Limb (tissue), 2 donors: ENCODE measurements at regions not wholly inside any gene's neighbourhood (a gene's known extent, or its start where the extent isn't known, plus 50 kb on each side); places are given as distances from the start of the nearest gene placed in this dataset.

Experiments
- DNase-seq, 2 donors: peaks; one replicate each; pipeline ENCODE4 v3.0.0-alpha.2; 2016; ENCODE audit errors: extremely low spot score in 2 of 2

DNA sequence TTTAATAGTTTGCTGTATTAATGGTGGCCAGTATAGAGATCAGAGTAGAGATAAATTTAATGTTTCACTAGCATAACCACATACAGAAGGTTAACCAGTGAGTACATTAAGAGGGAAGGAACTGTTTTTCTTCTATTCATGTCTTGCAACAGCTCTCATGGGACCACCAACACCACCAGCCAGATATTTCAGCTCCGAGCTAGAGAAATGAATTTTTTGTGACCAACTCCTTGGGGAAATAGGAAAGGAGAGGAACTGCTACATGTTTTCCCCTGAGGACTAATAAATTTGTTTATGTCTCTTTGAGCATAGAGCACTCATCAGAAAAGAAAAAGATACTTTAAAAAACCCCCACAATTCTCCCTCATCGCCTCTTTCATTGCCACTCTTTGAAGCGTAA, 247.5 kb downstream of the MBNL1 start:
- no peak for DNase-seq

DNA sequence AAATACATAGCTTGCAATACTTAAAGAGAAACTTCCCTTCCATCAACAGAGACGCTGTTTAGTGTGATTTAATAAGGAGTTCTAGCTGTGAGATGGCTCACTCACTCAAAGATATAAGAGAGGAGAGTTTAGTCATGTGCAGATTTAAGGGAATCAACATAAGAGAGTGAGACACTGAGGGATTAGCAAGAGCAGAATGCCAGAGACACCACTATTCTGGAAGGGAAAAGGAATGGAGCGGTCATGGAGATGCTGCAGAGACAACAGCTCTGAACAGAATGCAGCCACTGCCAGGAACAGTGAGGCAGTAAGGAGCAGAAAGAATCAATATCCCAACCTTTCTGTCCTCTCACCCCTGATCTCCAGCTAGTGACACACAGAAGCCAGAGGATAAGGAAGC, 248.8 kb downstream of the MBNL1 start:
- DNase-seq: no peak

DNA sequence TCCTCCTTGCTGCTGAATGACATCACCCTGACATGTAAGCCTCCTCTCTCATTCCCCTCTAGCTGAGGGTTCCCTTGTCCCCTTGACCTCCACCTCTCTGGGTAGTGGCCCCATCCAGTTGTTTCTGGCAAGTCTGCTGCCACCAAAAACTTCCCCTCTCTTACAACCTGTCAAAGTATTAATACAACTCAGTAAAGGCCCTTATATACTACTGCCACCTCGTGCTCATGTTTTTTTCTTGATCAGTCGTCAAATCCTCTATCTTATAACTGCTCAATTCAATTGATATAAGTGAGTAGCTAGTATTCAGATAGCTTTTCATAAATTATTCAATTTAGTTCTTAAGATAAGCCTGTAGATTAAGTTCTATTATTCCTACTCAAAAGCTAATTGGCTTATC, 249.6 kb downstream of the MBNL1 start:
- DNase-seq: no peak

DNA sequence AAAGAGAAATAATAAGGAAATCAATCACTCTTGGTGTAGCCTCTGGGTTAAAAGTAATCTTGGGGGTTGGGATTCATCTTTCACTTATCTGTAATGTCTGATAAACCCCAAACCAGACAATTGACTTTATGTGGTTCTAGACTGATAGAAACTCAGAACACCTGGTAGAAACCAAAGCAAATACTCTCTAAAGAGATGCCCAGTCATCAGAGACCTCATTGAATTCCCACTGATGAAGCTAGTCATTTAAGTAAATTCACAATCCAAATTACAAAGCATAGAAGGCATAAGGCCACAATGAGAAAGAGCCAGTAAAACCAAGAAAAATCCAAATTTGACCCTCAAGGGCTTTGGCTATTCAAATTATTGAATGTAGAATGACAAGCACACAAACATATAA, 250.6 kb downstream of the MBNL1 start:
- no peak for DNase-seq

DNA sequence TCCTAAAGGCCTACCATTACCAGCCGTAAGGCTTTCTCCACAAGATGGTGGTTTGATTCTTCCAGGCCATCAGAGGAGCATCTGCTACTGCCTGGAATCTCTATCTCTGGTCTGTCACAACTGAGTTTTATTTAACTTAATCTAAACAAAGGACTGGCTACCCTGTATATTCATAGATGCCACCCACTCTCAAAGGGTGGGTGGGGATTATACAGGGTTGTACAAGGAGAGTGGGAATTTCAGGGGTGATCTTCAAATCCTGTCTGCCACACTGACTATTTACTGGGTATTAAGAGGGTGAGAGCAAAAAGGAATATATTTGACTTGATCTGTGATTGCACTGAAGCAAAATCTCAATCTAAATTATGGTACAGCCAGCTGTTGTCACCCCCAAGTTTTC, 253.3 kb downstream of the MBNL1 start:
- DNase-seq: no peak

DNA sequence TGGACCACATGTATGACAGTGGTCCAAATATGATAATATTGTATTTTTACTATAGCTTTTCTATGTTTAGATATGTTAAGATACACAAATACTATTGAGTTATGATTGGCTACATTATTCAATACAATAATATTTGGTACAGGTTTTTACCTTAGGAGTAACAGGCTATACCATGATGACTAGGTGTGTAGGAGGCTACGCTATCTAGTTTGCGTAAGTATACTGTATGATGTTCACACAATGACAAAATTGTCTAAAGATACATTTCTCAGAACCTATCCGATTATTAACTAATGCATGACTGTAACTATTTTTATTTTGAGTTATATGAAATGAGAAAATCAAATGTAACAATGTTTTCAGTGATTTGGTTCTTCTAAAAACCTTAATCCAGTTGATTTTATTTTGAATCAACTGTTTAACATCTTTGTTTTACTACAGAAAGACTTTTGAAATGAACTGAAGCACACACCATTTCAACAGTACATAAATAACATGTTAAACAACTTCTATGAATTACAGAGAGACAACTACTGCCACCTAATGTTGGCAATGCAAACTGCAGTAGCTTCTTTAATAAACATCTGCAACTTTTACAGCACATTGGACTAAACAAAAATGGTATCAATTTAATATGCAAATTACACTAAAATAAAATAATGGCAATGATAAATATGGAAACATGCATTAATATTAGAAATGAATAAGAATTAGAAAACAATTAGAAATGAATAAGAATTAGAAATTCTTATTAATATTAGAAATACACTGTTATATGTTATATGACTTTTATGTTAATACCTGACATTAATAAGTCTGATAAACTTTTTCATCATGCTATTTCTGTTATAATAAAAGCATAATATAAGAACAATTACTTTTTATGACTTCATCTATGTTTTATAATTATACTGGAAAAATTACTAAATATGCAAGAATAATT, 255.7 kb downstream of the MBNL1 start:
- DNase-seq: peak; percentile 35 to 65

DNA sequence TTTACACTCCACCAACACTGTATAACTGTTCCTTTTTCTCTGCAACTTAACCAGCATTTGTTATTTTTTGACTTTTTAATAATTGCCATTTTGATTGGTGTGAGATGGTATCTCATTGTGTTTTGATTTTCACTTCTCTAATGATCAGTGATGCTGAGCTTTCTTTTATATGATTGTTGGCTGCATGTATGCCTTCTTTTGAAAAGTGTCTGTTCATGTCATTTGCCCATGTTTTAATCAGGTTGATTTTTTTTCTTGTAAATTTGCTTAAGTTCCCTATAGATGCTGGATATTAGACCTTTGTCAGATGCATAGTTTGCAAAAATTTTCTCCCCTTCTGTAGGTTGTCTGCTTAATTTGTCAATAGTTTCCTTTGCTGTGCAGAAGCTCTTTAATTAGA, 263.0 kb downstream of the MBNL1 start:
- no peak for DNase-seq

DNA sequence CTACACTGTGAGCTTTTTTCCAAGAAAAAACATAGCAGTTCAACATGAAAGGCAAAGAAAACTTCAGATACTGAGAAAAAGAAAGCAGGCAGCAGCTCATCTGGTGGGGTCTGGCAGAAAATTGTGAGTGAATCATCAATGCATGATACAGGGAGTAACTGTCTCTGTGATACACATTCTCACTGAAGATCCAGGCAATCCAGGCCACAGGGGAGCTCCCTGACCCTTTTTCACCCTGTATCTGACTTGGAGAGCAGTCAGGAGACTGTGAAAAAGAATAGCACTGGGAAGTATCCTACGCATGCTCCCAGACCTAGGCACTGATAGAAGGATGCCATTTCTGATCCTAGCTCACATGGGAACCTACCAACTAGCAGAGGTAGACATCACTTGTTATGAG, 269.8 kb downstream of the MBNL1 start:
- DNase-seq: no peak

DNA sequence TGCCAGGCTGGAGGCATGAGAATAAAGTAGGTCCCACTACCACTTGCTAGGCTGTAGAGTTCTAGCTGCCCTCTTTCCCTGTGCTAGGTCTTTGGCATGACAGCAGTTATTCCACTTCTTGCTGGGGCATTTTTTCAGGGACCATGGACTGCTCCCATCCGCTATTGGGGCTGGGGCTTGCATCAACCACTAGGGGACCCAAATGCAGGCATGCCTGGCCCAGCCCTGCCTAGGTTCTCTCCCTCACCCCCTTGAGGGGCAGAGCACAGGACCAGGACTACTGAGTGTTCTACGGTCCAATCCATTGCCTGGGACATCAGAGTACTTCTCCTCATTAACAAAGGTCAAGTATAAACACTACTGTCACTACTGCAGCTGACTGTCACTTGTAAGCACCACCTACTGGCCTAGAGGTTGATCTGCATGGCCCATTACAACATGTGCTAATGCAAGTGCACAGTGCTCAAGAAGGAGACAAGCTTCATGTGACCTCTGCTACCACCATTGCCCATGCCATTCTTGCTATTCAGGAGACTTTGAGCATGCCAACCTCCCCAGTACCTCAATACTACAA, 270.5 kb downstream of the MBNL1 start:
- DNase-seq: no peak

DNA sequence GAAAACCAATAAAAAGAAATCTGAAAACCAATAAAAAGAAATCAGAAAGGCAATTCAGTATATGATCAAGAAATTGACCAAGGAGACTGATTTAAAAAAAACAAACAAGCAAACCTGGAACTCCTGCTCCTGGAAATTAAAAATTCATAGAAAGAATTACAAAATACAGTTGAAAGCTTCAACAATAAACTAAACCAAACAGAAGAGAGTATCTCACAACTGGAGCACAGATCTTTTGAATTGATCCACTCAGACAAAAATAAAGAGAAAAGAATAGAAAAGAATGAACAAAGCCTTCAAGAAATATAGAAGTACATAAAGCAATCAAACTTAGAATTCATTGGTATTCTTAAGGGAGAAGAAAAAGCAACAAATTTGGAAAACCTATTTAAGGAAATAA, 271.4 kb downstream of the MBNL1 start:
- no peak for DNase-seq

DNA sequence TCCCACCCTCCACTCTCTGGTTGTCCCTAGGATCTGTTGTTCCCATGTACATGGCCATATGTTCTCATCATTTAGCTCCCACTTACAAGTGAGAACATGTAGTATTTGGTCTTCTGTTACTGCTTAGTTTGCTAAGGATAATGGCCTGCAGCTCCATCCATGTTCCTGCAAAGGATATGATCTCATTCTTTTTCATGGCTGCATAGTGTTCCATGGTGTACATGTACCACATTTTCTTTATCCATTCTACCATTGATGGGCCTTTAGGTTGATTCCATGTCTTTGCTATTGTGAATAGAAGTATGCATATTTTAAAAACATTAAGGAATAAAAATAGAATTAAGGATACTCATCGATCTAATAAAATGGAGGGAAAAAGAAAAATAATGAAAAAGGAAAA, 278.4 kb downstream of the MBNL1 start:
- no peak for DNase-seq

DNA sequence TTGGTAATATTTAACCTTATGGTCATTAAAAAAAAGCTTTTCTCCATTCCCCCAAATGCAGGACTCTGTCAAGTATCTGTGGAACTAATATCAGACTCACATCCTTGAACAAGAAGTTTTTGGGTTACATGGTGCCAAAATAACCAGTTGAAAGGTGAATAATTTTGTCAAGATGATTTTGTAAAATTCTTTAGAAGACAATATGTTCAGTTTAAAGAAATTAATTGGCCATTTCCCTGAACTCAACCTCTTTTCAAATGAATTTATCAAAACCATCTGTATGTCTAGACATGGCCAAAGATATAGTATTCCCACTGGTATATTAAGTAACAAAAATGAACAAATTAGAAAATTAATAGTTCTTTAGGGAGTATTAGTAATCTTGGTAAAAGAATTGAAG, 280.5 kb downstream of the MBNL1 start:
- no peak for DNase-seq

DNA sequence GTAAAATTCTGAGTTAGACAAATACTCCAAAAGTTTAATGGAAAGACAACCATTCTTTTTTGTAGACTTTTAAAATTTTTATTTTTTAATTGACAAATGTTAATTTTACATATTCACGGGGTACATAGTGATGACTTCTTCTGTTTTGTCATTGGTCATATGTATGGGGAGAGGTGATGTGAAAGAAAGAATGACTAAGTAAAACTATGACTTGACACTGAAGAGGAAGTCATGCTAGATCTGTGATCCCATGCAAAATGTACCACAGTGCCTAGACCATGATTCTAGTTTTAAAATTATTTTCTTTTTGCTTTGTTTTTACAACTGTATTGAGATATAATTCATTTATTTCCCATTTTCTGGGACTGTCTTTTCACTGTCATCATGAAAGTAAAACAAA, 281.6 kb downstream of the MBNL1 start:
- DNase-seq: no peak

DNA sequence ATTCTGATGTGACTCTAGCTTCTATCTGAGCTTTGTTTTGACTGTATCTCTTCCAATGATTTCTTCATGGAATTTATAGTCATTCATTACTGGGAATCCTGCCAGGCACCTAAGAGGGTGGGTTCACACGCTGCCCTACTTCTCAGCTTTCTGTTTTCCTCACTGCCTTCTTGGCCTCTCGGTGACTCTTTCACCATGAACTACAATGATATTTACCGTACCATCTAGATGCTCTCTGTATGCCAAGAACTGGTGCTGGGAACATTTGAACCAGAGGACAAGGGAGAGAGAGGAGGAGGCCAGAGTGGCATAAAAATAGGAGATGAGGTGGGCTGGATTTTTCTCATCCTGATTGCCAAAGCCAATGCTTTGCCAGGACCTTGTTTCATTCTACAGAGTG, 280.0 kb upstream of the P2RY1 start:
- DNase-seq: no peak

DNA sequence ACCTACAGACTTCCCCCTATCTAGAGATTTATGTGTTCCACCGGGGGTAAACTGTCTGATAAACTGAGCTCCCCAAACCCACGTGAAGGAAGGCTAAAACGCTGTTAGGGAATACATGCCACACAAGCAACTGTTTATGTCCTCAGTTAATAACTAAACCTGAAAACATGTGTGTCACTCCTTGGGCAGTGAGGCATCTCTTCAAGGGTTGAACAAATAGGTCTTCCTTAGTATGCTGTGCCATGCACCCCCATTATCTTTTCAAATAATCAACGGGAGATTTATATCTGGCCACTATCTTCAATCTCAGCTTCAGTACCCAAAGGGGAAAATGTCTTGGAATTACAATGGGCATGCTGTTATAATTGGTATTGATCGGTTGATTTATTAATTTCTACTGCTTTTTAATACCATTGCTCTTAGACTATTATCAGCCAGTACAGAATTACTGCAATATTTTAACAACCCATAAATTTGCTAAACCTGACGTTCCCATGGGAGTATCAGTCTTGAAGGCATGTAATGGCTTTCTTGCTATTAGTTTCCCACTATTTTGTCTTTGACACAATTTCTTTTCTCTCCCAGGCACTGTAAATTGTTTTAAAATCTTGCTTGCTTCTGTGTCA, 279.2 kb upstream of the P2RY1 start:
- DNase-seq: no peak

DNA sequence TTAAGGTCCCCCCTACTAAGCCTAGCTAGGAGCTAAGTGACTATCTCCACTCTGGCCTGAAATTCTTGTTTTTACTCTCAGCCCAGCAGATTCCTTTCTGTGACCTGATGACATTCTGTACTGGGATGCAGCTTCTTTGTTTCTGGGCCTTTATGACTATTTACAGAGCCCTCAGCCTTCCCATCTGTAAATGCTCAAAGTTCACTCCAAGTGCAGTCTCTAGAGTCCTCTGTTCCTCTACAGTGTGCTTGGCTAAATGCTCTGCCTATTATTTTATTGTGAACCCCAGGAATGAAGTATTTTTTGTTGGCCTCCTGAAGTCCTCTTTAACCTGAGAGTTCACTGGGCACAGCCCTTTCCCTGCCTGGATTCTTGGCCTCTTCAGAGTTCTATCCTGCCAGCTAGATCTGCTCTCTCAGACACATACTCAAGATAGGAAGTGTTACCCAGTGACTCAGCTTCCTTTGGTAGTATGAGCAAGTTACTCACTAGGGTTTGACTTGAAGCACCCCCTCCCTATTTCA, 278.1 kb upstream of the P2RY1 start:
- no peak for DNase-seq

DNA sequence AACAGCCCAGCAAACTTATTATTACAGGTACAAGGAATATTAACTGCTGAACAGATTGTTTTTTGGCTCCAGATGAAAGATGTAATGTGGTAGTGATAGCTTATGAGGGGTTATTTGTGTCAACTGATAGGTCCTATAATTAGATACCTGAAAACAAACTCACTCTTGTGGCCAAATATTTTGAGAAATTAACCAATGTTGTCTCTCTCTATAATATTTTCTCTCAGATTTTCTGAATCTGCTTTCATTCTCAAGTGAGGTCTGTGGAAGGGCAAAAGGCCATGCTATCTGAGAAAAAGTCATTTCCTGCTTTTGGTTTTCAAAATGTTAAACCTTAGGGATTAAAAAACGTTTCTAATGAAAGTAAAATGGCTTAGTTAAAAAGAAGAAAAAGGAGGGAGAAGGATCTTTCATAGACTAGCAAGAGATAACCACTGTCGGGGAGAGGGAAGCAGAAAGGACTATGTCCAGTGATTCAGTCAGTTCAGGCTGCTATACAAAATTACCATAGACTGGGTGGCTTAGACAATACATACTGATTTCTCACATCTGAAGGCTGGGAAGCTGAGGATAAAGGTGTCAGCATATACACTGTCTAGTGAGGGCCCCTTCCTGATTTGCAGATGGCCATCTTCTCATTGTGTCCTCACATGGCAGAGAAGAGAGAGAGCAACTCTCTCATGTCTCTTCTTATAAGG, 277.5 kb upstream of the P2RY1 start:
- no peak for DNase-seq

DNA sequence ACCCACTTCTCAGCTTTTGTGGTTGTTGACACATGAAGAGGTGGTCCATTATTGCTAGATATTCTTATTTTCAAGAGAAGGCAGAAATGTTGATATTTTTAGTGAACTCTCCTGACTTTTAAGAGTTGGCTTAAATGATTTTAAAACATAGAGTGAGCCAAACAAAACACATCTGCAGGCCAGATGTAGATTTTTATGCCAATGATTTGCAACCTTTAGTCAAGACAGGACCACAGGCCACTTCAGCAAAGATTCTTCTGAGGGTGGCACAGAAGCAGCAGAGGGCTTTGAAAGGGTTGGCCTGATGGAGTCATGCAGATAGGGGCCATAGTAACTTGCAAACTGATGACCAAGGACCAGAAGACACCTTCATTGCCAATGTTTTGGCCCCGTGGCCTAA, 276.5 kb upstream of the P2RY1 start:
- DNase-seq: no peak

DNA sequence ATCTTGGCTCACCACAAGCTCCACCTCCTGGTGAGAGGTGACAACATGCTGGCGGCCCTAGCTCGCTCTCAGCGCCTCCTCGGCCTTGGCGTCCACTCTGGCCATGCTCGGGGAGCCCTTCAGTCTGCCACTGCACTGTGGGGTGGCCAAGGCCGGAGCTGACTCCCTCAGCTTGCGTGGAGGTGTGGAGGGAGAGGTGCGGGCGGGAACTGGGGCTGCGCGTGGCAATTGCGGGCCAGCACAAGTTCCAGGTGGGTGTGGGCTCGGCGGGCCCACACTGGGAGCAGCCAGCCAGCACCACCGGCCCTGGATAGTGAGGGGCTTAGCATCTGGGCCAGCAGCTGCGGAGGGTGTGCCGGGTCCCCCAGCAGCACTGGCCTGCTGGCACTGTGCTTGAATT, 275.7 kb upstream of the P2RY1 start:
- DNase-seq: no peak

DNA sequence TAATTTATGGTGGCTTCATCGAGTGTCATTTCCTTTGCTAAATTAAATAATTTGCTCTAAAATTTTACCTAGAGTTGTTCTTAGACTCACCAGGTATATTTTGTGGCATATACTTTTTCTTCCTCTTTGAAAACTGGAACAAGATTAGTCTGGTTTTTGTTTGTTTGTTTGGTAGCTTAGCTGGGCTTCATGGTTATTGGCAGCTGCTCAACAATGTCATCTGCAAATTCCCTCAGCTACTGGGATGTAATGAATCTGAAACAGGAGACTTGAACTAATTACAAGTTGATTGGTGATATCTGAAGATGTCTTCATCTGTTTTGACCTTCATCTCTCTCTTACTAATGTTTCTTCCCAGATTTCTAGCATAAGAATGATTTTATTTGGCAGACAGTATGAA, 270.5 kb upstream of the P2RY1 start:
- DNase-seq: no peak

DNA sequence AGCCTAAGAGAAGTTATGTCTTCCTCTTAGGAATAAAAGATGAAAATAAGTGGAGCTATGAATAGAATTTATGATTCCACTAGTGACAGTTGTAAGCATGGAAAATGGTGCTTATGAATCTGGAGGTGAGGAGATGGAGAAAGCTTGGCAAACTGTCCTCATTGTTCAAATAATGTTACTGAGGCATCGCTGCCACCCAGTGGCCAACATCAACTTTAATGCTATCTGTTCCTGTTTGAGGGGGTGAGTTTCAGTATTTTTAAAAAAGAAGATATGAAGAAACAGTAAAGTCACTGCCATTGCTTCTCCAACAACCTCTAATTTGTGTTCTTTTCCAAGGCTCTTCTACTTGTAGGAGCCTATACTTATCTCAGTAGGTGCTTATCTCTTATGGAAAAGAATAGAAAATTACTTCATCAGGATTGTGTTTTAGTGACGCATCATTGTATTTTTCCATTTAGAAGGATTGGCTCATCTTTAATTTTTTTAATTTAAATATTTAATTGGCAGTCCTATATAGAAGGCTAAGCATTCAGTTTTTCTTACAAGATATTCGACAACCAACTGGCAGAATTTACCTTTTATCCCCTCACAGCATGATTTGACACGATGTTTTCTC, 260.4 kb upstream of the P2RY1 start:
- no peak for DNase-seq

DNA sequence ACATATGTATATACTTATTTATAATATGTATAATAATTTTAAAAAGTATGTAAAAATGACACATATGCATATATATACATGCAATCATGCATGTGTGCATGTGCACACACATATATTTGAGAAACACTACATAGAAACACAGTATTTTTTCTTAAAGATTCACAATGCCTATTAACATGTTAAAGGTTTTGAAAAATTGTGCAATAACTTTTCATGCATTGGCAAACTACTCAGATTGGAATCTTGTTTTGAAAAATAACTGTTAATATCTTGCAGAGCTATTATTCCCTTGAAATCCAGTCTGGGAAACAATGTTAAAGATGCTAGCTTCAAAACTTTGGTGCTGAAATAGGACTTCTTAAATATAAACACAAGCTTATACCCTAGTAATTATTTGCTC, 256.2 kb upstream of the P2RY1 start:
- DNase-seq: no peak
